CD14-positive monocyte (primary cell): ENCODE measurements at regions not wholly inside any gene's neighbourhood (a gene's known extent, or its start where the extent isn't known, plus 50 kb on each side); places are given as distances from the start of the nearest gene placed in this dataset.

Source experiments
- DNase-seq, 3 donors: peaks; one replicate each; pipeline ENCODE4 v3.0.0-alpha.2; 2011 to 2022
- H2AFZ ChIP-seq: 2 replicates; pipeline ENCODE4 v1.6.0; 2012; ENCODE audit warnings: mild to moderate bottlenecking, low read depth, low read length, inconsistent platforms; ENCODE audit not compliant: insufficient read depth, poor library complexity, severe bottlenecking
- H3K27ac ChIP-seq, 2 donors: 1 replicate in 1 of 2; 2 replicates in 1 of 2; pipeline ENCODE4 v1.5.1; 2012 to 2013; ENCODE audit warnings: low read length in 2 of 2, control low read depth in 1 of 2, inconsistent platforms in 1 of 2, low read depth in 1 of 2, mild to moderate bottlenecking in 1 of 2
- H3K27me3 ChIP-seq, 2 donors: one replicate each; pipeline versions ENCODE4 v1.6.0 to v1.6.1; 2011 to 2013; ENCODE audit warnings: low read length in 2 of 2; ENCODE audit not compliant: control insufficient read depth in 2 of 2, insufficient read depth in 2 of 2
- H3K36me3 ChIP-seq, 2 donors: replicated peaks in 1 of 2; 1 replicate in 1 of 2; 2 replicates in 1 of 2; pipeline versions ENCODE4 v1.5.1 to v1.6.1; 2012 to 2013; ENCODE audit warnings: low read length in 2 of 2, control low read depth in 1 of 2, inconsistent platforms in 1 of 2, mild to moderate bottlenecking in 1 of 2; ENCODE audit not compliant: insufficient read depth in 2 of 2, control insufficient read depth in 1 of 2
- H3K4me1 ChIP-seq, 2 donors: 1 replicate in 1 of 2; 2 replicates in 1 of 2; pipeline versions ENCODE4 v1.5.1 to v1.6.1; 2012 to 2013; ENCODE audit warnings: low read length in 2 of 2, control low read depth in 1 of 2, inconsistent platforms in 1 of 2, mild to moderate bottlenecking in 1 of 2, moderate library complexity in 1 of 2; ENCODE audit not compliant: insufficient read depth in 2 of 2, control insufficient read depth in 1 of 2
- H3K4me2 ChIP-seq: replicated peaks from 2 replicates; pipeline ENCODE3; 2012; ENCODE audit warnings: low read length, moderate library complexity, mild to moderate bottlenecking; ENCODE audit not compliant: poor library complexity, severe bottlenecking; ENCODE audit errors: extremely low read depth
- H3K4me3 ChIP-seq, 3 experiments: fragments of 200-600 bp in 1 of 3; sonication (generic) in 1 of 3; replicated peaks in 1 of 3; 1 replicate in 2 of 3; 2 replicates in 1 of 3; pipeline ENCODE4 v1.5.1; 2011 to 2013; ENCODE audit warnings: low read length in 3 of 3, mild to moderate bottlenecking in 3 of 3, control low read depth in 2 of 3, low read depth in 2 of 3, inconsistent platforms in 1 of 3, moderate library complexity in 1 of 3
- H3K79me2 ChIP-seq: 2 replicates; pipeline ENCODE4 v1.6.0; 2012; ENCODE audit warnings: mild to moderate bottlenecking, control low read depth, inconsistent platforms, low read length, moderate library complexity; ENCODE audit not compliant: insufficient read depth
- H3K9ac ChIP-seq: 2 replicates; pipeline ENCODE4 v1.6.0; 2017; ENCODE audit warnings: low read length, mild to moderate bottlenecking; ENCODE audit not compliant: insufficient read depth, poor library complexity, severe bottlenecking
- H3K9me3 ChIP-seq, 2 donors: replicated peaks in 1 of 2; 1 replicate in 1 of 2; 2 replicates in 1 of 2; pipeline versions ENCODE4 v1.5.1 to v1.6.1; 2012 to 2013; ENCODE audit warnings: low read length in 2 of 2, control low read depth in 1 of 2; ENCODE audit not compliant: control insufficient read depth in 1 of 2, insufficient read depth in 1 of 2
- H4K20me1 ChIP-seq: 2 replicates; pipeline ENCODE4 v1.6.0; 2012; ENCODE audit warnings: mild to moderate bottlenecking, low read length, control low read depth, moderate library complexity; ENCODE audit not compliant: insufficient read depth
- H3K27ac Mint-ChIP-seq, 7 donors: one replicate each; pipeline ENCODE4 v1.8.0; 2020; ENCODE audit warnings: mild to moderate bottlenecking in 7 of 7, mixed read lengths in 7 of 7, moderate library complexity in 6 of 7, inconsistent platforms in 2 of 7
- H3K27me3 Mint-ChIP-seq, 3 donors: one replicate each; pipeline ENCODE4 v1.8.0; 2021 to 2022; ENCODE audit warnings: low read depth in 3 of 3, mild to moderate bottlenecking in 3 of 3, mixed read lengths in 3 of 3, moderate library complexity in 3 of 3, inconsistent platforms in 1 of 3
- H3K36me3 Mint-ChIP-seq, 2 donors: one replicate each; pipeline ENCODE4 v1.8.0; 2020; ENCODE audit warnings: mixed read lengths in 2 of 2, inconsistent platforms in 1 of 2, mild to moderate bottlenecking in 1 of 2
- H3K4me1 Mint-ChIP-seq: one replicate; pipeline ENCODE4 v1.8.0; 2020; ENCODE audit warnings: mild to moderate bottlenecking, mixed read lengths
- H3K4me3 Mint-ChIP-seq, 2 donors: one replicate each; pipeline ENCODE4 v1.8.0; 2020; ENCODE audit warnings: mild to moderate bottlenecking in 2 of 2, mixed read lengths in 2 of 2, moderate library complexity in 1 of 2
- H3K9me3 Mint-ChIP-seq, 7 donors: one replicate each; pipeline ENCODE4 v1.8.0; 2020 to 2022; ENCODE audit warnings: mixed read lengths in 7 of 7, mild to moderate bottlenecking in 6 of 7, moderate library complexity in 6 of 7, inconsistent platforms in 2 of 7
- WGBS: methylation state at CpG from one replicate; pipeline ENCODE4 v1.1.5; 2013; ENCODE audit warnings: missing lambda C conversion rate; ENCODE audit not compliant: insufficient coverage; 5-methylcytosine and 5-hydroxymethylcytosine counted together
- intact Hi-C, 2 donors: fragments of 100-400 bp; cut with micrococcal nuclease; formaldehyde crosslinking; loops; one replicate each; pipeline versions ENCODE4 v1.15.0 to v1.15.1; 2023
- TF ChIP-seq, protein P1 (sequence below): fragments of 200-600 bp; IDR thresholded peaks from one replicate; pipeline ENCODE4 v1.8.0; 2022; ENCODE audit warnings: antibody characterized with exemption, mild to moderate bottlenecking

- H4K20me1 ChIP-seq = no peaks in the 10 kb centered on the region
- TF ChIP-seq, protein P1, sequence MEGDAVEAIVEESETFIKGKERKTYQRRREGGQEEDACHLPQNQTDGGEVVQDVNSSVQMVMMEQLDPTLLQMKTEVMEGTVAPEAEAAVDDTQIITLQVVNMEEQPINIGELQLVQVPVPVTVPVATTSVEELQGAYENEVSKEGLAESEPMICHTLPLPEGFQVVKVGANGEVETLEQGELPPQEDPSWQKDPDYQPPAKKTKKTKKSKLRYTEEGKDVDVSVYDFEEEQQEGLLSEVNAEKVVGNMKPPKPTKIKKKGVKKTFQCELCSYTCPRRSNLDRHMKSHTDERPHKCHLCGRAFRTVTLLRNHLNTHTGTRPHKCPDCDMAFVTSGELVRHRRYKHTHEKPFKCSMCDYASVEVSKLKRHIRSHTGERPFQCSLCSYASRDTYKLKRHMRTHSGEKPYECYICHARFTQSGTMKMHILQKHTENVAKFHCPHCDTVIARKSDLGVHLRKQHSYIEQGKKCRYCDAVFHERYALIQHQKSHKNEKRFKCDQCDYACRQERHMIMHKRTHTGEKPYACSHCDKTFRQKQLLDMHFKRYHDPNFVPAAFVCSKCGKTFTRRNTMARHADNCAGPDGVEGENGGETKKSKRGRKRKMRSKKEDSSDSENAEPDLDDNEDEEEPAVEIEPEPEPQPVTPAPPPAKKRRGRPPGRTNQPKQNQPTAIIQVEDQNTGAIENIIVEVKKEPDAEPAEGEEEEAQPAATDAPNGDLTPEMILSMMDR = no peak
- WGBS = 96% methylated on average over 2 of the region's 2 CpGs
- H3K4me1 ChIP-seq = no peaks in the 10 kb centered on the region
- Mint-ChIP-seq H3K27me3 (no peaks in the 10 kb centered on the region), H3K36me3 (no peaks in the 10 kb centered on the region), H3K9me3 (peaks cover 0 to 9% (median 4%) of the 10 kb centered on the region in 7 donors), H3K27ac (no peak overlapping the region), H3K4me1 (no peaks in the 10 kb centered on the region), H3K4me3 (no peak overlapping the region)
- H3K27me3 ChIP-seq = no peaks in the 10 kb centered on the region
- H3K9ac ChIP-seq = no peak overlapping the region
- H3K27ac ChIP-seq = no peak overlapping the region
- no peak overlapping the region for H3K4me3 ChIP-seq
- intact Hi-C loops = no loop called here
- H3K79me2 ChIP-seq = no peaks in the 10 kb centered on the region
- no peak overlapping the region for H3K4me2 ChIP-seq
- no peak for DNase-seq
- no peaks in the 10 kb centered on the region for H3K36me3 ChIP-seq
- no peak overlapping the region for H2AFZ ChIP-seq
- H3K9me3 ChIP-seq = peaks cover 0 to 8% of the 10 kb centered on the region in 2 donors
Observed at GRCh38 chr18:41324020-41324791, 630.8 kb upstream of the PIK3C3 start.

GRCh38 chr18:41323044-41323443, 632.0 kb upstream of the PIK3C3 start:
- H3K79me2 ChIP-seq = no peaks in the 10 kb centered on the region
- intact Hi-C loops = no loop called here
- no peaks in the 10 kb centered on the region for H3K9me3 ChIP-seq
- peaks cover 0 to 5% (median 2%) of the 10 kb centered on the region in 7 donors for H3K9me3 Mint-ChIP-seq
- H3K4me1 ChIP-seq = no peaks in the 10 kb centered on the region
- H3K36me3 ChIP-seq = no peaks in the 10 kb centered on the region
- no peak overlapping the region for H2AFZ ChIP-seq
- H3K27me3 ChIP-seq = no peaks in the 10 kb centered on the region
- no peak overlapping the region for H3K9ac ChIP-seq
- TF ChIP-seq, protein P1 = no peak
- no peak overlapping the region for H3K4me2 ChIP-seq
- no peaks in the 10 kb centered on the region for H4K20me1 ChIP-seq
- H3K27me3 Mint-ChIP-seq = no peaks in the 10 kb centered on the region
- DNase-seq = no peak
- no peak overlapping the region for H3K27ac Mint-ChIP-seq
- H3K36me3 Mint-ChIP-seq = no peaks in the 10 kb centered on the region
- no peaks in the 10 kb centered on the region for H3K4me1 Mint-ChIP-seq
- H3K27ac ChIP-seq = no peak overlapping the region
- no peak overlapping the region for H3K4me3 ChIP-seq
- H3K4me3 Mint-ChIP-seq = no peak overlapping the region
